ENCODE measurements at regions not wholly inside any gene's neighbourhood (a gene's known extent, or its start where the extent isn't known, plus 50 kb on each side); places are given as distances from the start of the nearest gene placed in this dataset.

DNA sequence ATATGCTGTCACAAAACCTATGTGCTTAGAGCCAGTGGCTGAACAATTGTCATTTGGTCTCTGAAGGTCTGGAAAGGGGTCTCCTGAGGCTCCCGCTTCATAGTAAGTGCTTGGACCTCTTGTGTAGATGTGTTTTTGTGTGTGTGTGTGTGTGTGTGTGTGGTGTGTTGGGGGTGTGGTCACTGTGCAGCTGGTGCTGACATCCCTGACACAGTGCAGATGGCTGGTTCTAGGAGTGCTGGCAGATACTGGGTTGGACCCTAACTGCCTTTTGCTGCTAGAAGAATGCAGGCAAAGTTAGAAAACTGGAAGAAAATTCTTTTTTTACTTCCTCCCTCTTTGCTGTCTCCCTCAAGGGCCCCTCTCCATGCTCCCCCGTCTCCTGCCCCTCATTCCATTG lies 1872.6 kb downstream of the ARAP2 start:
- 83% methylated on average over 1 of the region's 2 CpGs for WGBS (ENCODE audit: insufficient coverage)
- Histone ChIP-seq H3K27ac (ENCODE audit: insufficient read depth in 1 of 2, low read depth in 1 of 2, low read length in 2 of 2, poor library complexity in 1 of 2, severe bottlenecking in 2 of 2) (no peak overlapping the region), H3K36me3 (ENCODE audit: control insufficient read depth in 4 of 4, insufficient read depth in 4 of 4, low read length in 3 of 4) (no peaks in the 10 kb centered on the region), H3K9me3 (ENCODE audit: control extremely low read depth in 1 of 5, control insufficient read depth in 4 of 5, insufficient read depth in 2 of 5, low read depth in 1 of 5, low read length in 4 of 5) (no peaks in the 10 kb centered on the region), H3K27me3 (replicated peaks in 2 of 5; ENCODE audit: control insufficient read depth in 4 of 5, insufficient read depth in 5 of 5, low read length in 4 of 5) (no peaks in the 10 kb centered on the region), H3K4me1 (ENCODE audit: control extremely low read depth in 1 of 4, control insufficient read depth in 4 of 4, insufficient read depth in 4 of 4, low read length in 3 of 4) (no peaks in the 10 kb centered on the region), H3K4me3 (ENCODE audit: control insufficient read depth in 1 of 7, extremely low read depth in 1 of 7, insufficient read depth in 4 of 7, low read depth in 2 of 7, low read length in 6 of 7) (no peak overlapping the region)
- ChIA-PET POLR2A (no interaction called here), CTCF (no interaction called here)
- DNase-seq: no peak

DNA sequence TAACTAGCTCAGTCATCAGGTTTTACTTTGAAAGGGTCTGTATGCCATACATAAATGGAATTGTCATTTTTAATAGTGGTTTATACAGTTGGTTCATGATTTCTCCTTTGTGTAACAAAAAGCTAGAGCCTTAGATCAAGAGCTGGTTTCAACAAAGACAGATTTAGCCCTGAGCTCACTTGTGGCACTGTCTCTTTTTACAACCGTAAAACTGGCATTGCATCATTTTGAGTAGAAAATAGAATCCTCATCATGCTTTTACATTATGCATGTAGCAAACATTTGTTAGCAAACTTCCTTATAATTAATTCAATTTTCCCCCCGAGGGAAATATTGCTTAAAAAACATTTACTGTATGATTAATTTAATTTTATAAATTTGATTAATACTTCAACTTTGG lies 1871.5 kb downstream of the ARAP2 start:
- no peak for DNase-seq
- ChIA-PET CTCF (no interaction called here), POLR2A (no interaction called here)
- Histone ChIP-seq H3K4me3 (ENCODE audit: control insufficient read depth in 1 of 7, extremely low read depth in 1 of 7, insufficient read depth in 4 of 7, low read depth in 2 of 7, low read length in 6 of 7) (no peak overlapping the region), H3K36me3 (ENCODE audit: control insufficient read depth in 4 of 4, insufficient read depth in 4 of 4, low read length in 3 of 4) (no peaks in the 10 kb centered on the region), H3K27me3 (replicated peaks in 2 of 5; ENCODE audit: control insufficient read depth in 4 of 5, insufficient read depth in 5 of 5, low read length in 4 of 5) (no peaks in the 10 kb centered on the region), H3K9me3 (ENCODE audit: control extremely low read depth in 1 of 5, control insufficient read depth in 4 of 5, insufficient read depth in 2 of 5, low read depth in 1 of 5, low read length in 4 of 5) (no peaks in the 10 kb centered on the region), H3K4me1 (ENCODE audit: control extremely low read depth in 1 of 4, control insufficient read depth in 4 of 4, insufficient read depth in 4 of 4, low read length in 3 of 4) (no peaks in the 10 kb centered on the region), H3K27ac (ENCODE audit: insufficient read depth in 1 of 2, low read depth in 1 of 2, low read length in 2 of 2, poor library complexity in 1 of 2, severe bottlenecking in 2 of 2) (no peak overlapping the region)
- no CpG with 5 or more reads among the region's 2 CpGs for WGBS (ENCODE audit: insufficient coverage)

GRCh38 chr4:34373456-34373855 lies 1870.9 kb downstream of the ARAP2 start:
- H3K4me1 ChIP-seq (ENCODE audit: control extremely low read depth in 1 of 4, control insufficient read depth in 4 of 4, insufficient read depth in 4 of 4, low read length in 3 of 4): no peaks in the 10 kb centered on the region
- H3K9me3 ChIP-seq (ENCODE audit: control extremely low read depth in 1 of 5, control insufficient read depth in 4 of 5, insufficient read depth in 2 of 5, low read depth in 1 of 5, low read length in 4 of 5): no peaks in the 10 kb centered on the region
- no peak for DNase-seq
- ChIA-PET CTCF (no interaction called here), POLR2A (no interaction called here)
- 100% methylated on average over 3 of the region's 3 CpGs for WGBS (ENCODE audit: insufficient coverage)
- no peak overlapping the region for H3K4me3 ChIP-seq (ENCODE audit: control insufficient read depth in 1 of 7, extremely low read depth in 1 of 7, insufficient read depth in 4 of 7, low read depth in 2 of 7, low read length in 6 of 7)
- H3K36me3 ChIP-seq (ENCODE audit: control insufficient read depth in 4 of 4, insufficient read depth in 4 of 4, low read length in 3 of 4): no peaks in the 10 kb centered on the region
- no peaks in the 10 kb centered on the region for H3K27me3 ChIP-seq (replicated peaks in 2 of 5; ENCODE audit: control insufficient read depth in 4 of 5, insufficient read depth in 5 of 5, low read length in 4 of 5)
- H3K27ac ChIP-seq (ENCODE audit: insufficient read depth in 1 of 2, low read depth in 1 of 2, low read length in 2 of 2, poor library complexity in 1 of 2, severe bottlenecking in 2 of 2): no peak overlapping the region

DNA sequence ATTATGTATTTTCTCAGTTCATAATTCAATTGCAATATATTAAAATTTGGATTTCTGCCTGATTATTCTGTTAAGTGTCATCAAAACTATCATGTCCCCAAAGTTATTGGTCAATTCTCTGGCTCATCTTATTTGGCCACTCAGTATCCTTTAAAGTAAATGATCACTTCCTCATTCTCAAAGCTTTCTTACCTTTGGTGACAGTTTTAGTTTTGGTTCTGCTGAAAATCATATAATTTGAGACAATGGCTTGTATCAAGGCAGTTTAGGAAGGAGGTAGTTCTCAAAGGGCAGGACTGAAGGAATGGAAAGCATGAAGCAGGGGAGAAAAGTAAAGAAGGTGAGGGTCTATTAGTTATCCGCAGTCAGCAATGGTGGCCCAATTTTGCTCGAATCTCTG lies 1832.1 kb downstream of the ARAP2 start:
- ChIA-PET POLR2A (no interaction called here), CTCF (no interaction called here)
- no peak overlapping the region for H3K4me3 ChIP-seq (ENCODE audit: control insufficient read depth in 1 of 7, extremely low read depth in 1 of 7, insufficient read depth in 4 of 7, low read depth in 2 of 7, low read length in 6 of 7)
- H3K36me3 ChIP-seq (ENCODE audit: control insufficient read depth in 4 of 4, insufficient read depth in 4 of 4, low read length in 3 of 4): no peaks in the 10 kb centered on the region
- no peak for DNase-seq
- H3K27me3 ChIP-seq (replicated peaks in 2 of 5; ENCODE audit: control insufficient read depth in 4 of 5, insufficient read depth in 5 of 5, low read length in 4 of 5): no peaks in the 10 kb centered on the region
- H3K27ac ChIP-seq (ENCODE audit: insufficient read depth in 1 of 2, low read depth in 1 of 2, low read length in 2 of 2, poor library complexity in 1 of 2, severe bottlenecking in 2 of 2): no peak overlapping the region
- H3K4me1 ChIP-seq (ENCODE audit: control extremely low read depth in 1 of 4, control insufficient read depth in 4 of 4, insufficient read depth in 4 of 4, low read length in 3 of 4): no peaks in the 10 kb centered on the region
- no CpG with 5 or more reads among the region's 2 CpGs for WGBS (ENCODE audit: insufficient coverage)
- peaks cover 0 to 12% (median 0%) of the 10 kb centered on the region in 5 experiments for H3K9me3 ChIP-seq (ENCODE audit: control extremely low read depth in 1 of 5, control insufficient read depth in 4 of 5, insufficient read depth in 2 of 5, low read depth in 1 of 5, low read length in 4 of 5)

- ChIA-PET CTCF (no interaction called here), POLR2A (no interaction called here)
- Histone ChIP-seq H3K9me3 (ENCODE audit: control extremely low read depth in 1 of 5, control insufficient read depth in 4 of 5, insufficient read depth in 2 of 5, low read depth in 1 of 5, low read length in 4 of 5) (peaks cover 0 to 12% (median 0%) of the 10 kb centered on the region in 5 experiments), H3K4me3 (ENCODE audit: control insufficient read depth in 1 of 7, extremely low read depth in 1 of 7, insufficient read depth in 4 of 7, low read depth in 2 of 7, low read length in 6 of 7) (no peak overlapping the region), H3K27ac (ENCODE audit: insufficient read depth in 1 of 2, low read depth in 1 of 2, low read length in 2 of 2, poor library complexity in 1 of 2, severe bottlenecking in 2 of 2) (no peak overlapping the region), H3K27me3 (replicated peaks in 2 of 5; ENCODE audit: control insufficient read depth in 4 of 5, insufficient read depth in 5 of 5, low read length in 4 of 5) (no peaks in the 10 kb centered on the region), H3K36me3 (ENCODE audit: control insufficient read depth in 4 of 4, insufficient read depth in 4 of 4, low read length in 3 of 4) (no peaks in the 10 kb centered on the region), H3K4me1 (ENCODE audit: control extremely low read depth in 1 of 4, control insufficient read depth in 4 of 4, insufficient read depth in 4 of 4, low read length in 3 of 4) (no peaks in the 10 kb centered on the region)
- whole genome bisulfite sequencing (ENCODE audit: insufficient coverage): 100% methylated on average over 2 of the region's 2 CpGs
- no peak for DNase-seq
Observed at GRCh38 chr4:34412911-34413310, 1831.4 kb downstream of the ARAP2 start.

- 93% methylated on average over 3 of the region's 3 CpGs for WGBS (ENCODE audit: insufficient coverage)
- Histone ChIP-seq H3K4me1 (ENCODE audit: control extremely low read depth in 1 of 4, control insufficient read depth in 4 of 4, insufficient read depth in 4 of 4, low read length in 3 of 4) (no peaks in the 10 kb centered on the region), H3K27ac (ENCODE audit: insufficient read depth in 1 of 2, low read depth in 1 of 2, low read length in 2 of 2, poor library complexity in 1 of 2, severe bottlenecking in 2 of 2) (no peak overlapping the region), H3K4me3 (ENCODE audit: control insufficient read depth in 1 of 7, extremely low read depth in 1 of 7, insufficient read depth in 4 of 7, low read depth in 2 of 7, low read length in 6 of 7) (no peak overlapping the region), H3K9me3 (ENCODE audit: control extremely low read depth in 1 of 5, control insufficient read depth in 4 of 5, insufficient read depth in 2 of 5, low read depth in 1 of 5, low read length in 4 of 5) (peaks cover 0 to 3% (median 0%) of the 10 kb centered on the region in 5 experiments), H3K36me3 (ENCODE audit: control insufficient read depth in 4 of 4, insufficient read depth in 4 of 4, low read length in 3 of 4) (no peaks in the 10 kb centered on the region), H3K27me3 (replicated peaks in 2 of 5; ENCODE audit: control insufficient read depth in 4 of 5, insufficient read depth in 5 of 5, low read length in 4 of 5) (no peaks in the 10 kb centered on the region)
- ChIA-PET POLR2A (no interaction called here), CTCF (no interaction called here)
- DNase-seq: no peak
Observed at GRCh38 chr4:34417160-34417559, 1827.2 kb downstream of the ARAP2 start.

GRCh38 chr4:34419871-34420270 lies 1824.4 kb downstream of the ARAP2 start:
- DNase-seq: no peak
- no peak overlapping the region for H3K4me3 ChIP-seq (ENCODE audit: control insufficient read depth in 1 of 7, extremely low read depth in 1 of 7, insufficient read depth in 4 of 7, low read depth in 2 of 7, low read length in 6 of 7)
- no peaks in the 10 kb centered on the region for H3K36me3 ChIP-seq (ENCODE audit: control insufficient read depth in 4 of 4, insufficient read depth in 4 of 4, low read length in 3 of 4)
- CTCF ChIA-PET: no interaction called here
- no peaks in the 10 kb centered on the region for H3K4me1 ChIP-seq (ENCODE audit: control extremely low read depth in 1 of 4, control insufficient read depth in 4 of 4, insufficient read depth in 4 of 4, low read length in 3 of 4)
- POLR2A ChIA-PET: no interaction called here
- no peaks in the 10 kb centered on the region for H3K9me3 ChIP-seq (ENCODE audit: control extremely low read depth in 1 of 5, control insufficient read depth in 4 of 5, insufficient read depth in 2 of 5, low read depth in 1 of 5, low read length in 4 of 5)
- no peak overlapping the region for H3K27ac ChIP-seq (ENCODE audit: insufficient read depth in 1 of 2, low read depth in 1 of 2, low read length in 2 of 2, poor library complexity in 1 of 2, severe bottlenecking in 2 of 2)
- WGBS (ENCODE audit: insufficient coverage): 100% methylated on average over 2 of the region's 2 CpGs
- H3K27me3 ChIP-seq (replicated peaks in 2 of 5; ENCODE audit: control insufficient read depth in 4 of 5, insufficient read depth in 5 of 5, low read length in 4 of 5): no peaks in the 10 kb centered on the region

All from common myeloid progenitor, CD34-positive (primary cell).